SK-N-MC (cell line): ENCODE measurements at regions not wholly inside any gene's neighbourhood (a gene's known extent, or its start where the extent isn't known, plus 50 kb on each side); places are given as distances from the start of the nearest gene placed in this dataset.

Source experiments
- DNase-seq: peaks from one replicate; pipeline ENCODE4 v3.0.0-alpha.2; 2011; ENCODE audit warnings: low read depth, low spot score
- H3K27ac ChIP-seq: fragments of 200-600 bp; sonication (generic); 2 replicates; pipeline ENCODE4 v1.5.1; 2016; ENCODE audit warnings: mixed run types
- H3K36me3 ChIP-seq: fragments of 200-600 bp; sonication (generic); 2 replicates; pipeline ENCODE4 v1.6.1; 2017; ENCODE audit warnings: antibody characterized with exemption, low read length, mixed read lengths; ENCODE audit not compliant: insufficient read depth
- H3K4me3 ChIP-seq: fragments of 200-600 bp; sonication (generic); 2 replicates; pipeline ENCODE4 v1.5.1; 2016
- H3K9ac ChIP-seq: fragments of 200-600 bp; sonication (generic); 2 replicates; pipeline ENCODE4 v1.8.0; 2017; ENCODE audit warnings: mixed run types, mixed read lengths; ENCODE audit not compliant: insufficient read length
- H3K9me3 ChIP-seq: fragments of 200-600 bp; sonication (generic); 2 replicates; pipeline ENCODE4 v1.6.1; 2017; ENCODE audit warnings: low read depth, mild to moderate bottlenecking, antibody characterized with exemption, low read length, moderate library complexity, mixed read lengths
- EZH2 ChIP-seq: fragments of 200-600 bp; sonication (generic); IDR thresholded peaks from one replicate; pipeline ENCODE4 v1.6.1; 2017; ENCODE audit warnings: antibody characterized with exemption
- FOXP2 ChIP-seq: optimal IDR thresholded peaks from 2 replicates; pipeline ENCODE3; 2011; ENCODE audit warnings: mild to moderate bottlenecking, moderate library complexity; ENCODE audit not compliant: insufficient read depth; ENCODE audit errors: extremely low read length, control extremely low read depth
- POLR2AphosphoS5 ChIP-seq: IDR thresholded peaks from 2 replicates; pipeline ENCODE4 v1.6.1; 2012; ENCODE audit warnings: mild to moderate bottlenecking, low read depth, low read length, borderline replicate concordance

GRCh38 chr12:73383584-73384222 lies 1111.5 kb downstream of the TRHDE start:
- DNase-seq = no peak
- Histone ChIP-seq H3K9ac (no peak overlapping the region), H3K27ac (no peak overlapping the region), H3K9me3 (no peaks in the 10 kb centered on the region), H3K4me3 (no peak overlapping the region), H3K36me3 (no peaks in the 10 kb centered on the region)
- TF ChIP-seq FOXP2 (no peak), POLR2AphosphoS5 (no peak), EZH2 (no peak)

GRCh38 chr12:73384592-73384991 lies 1112.4 kb downstream of the TRHDE start:
- H3K36me3 ChIP-seq = no peaks in the 10 kb centered on the region
- H3K4me3 ChIP-seq = no peak overlapping the region
- no peaks in the 10 kb centered on the region for H3K9me3 ChIP-seq
- H3K9ac ChIP-seq = no peak overlapping the region
- no peak for DNase-seq
- TF ChIP-seq FOXP2 = no peak
- TF ChIP-seq EZH2 = no peak
- no peak for TF ChIP-seq POLR2AphosphoS5
- H3K27ac ChIP-seq = no peak overlapping the region

GRCh38 chr12:73390261-73390660 lies 1118.1 kb downstream of the TRHDE start:
- H3K27ac ChIP-seq = no peak overlapping the region
- no peak for TF ChIP-seq EZH2
- TF ChIP-seq FOXP2 = no peak
- TF ChIP-seq POLR2AphosphoS5 = no peak
- H3K9me3 ChIP-seq = no peaks in the 10 kb centered on the region
- no peak overlapping the region for H3K4me3 ChIP-seq
- no peak for DNase-seq
- H3K36me3 ChIP-seq = no peaks in the 10 kb centered on the region
- no peak overlapping the region for H3K9ac ChIP-seq

- no peaks in the 10 kb centered on the region for H3K36me3 ChIP-seq
- H3K27ac ChIP-seq = no peak overlapping the region
- H3K4me3 ChIP-seq = no peak overlapping the region
- H3K9me3 ChIP-seq = no peaks in the 10 kb centered on the region
- H3K9ac ChIP-seq = no peak overlapping the region
- TF ChIP-seq EZH2 (no peak), FOXP2 (no peak), POLR2AphosphoS5 (no peak)
- DNase-seq = no peak
Measured at GRCh38 chr12:73413051-73413450, 1124.6 kb upstream of the ATXN7L3B start.

GRCh38 chr12:73413974-73414373 lies 1123.7 kb upstream of the ATXN7L3B start:
- Histone ChIP-seq H3K9ac (no peak overlapping the region), H3K4me3 (no peak overlapping the region), H3K27ac (no peak overlapping the region), H3K9me3 (no peaks in the 10 kb centered on the region), H3K36me3 (no peaks in the 10 kb centered on the region)
- no peak for DNase-seq
- TF ChIP-seq POLR2AphosphoS5 (no peak), EZH2 (no peak), FOXP2 (no peak)

- Histone ChIP-seq H3K9ac (no peak overlapping the region), H3K27ac (no peak overlapping the region), H3K4me3 (no peak overlapping the region), H3K36me3 (no peaks in the 10 kb centered on the region), H3K9me3 (no peaks in the 10 kb centered on the region)
- no peak for TF ChIP-seq POLR2AphosphoS5
- TF ChIP-seq EZH2 = no peak
- TF ChIP-seq FOXP2 = no peak
- DNase-seq = no peak
Measured at GRCh38 chr12:73414926-73415325, 1122.7 kb upstream of the ATXN7L3B start.

- Histone ChIP-seq H3K27ac (no peak overlapping the region), H3K4me3 (no peak overlapping the region), H3K9me3 (no peaks in the 10 kb centered on the region), H3K36me3 (no peaks in the 10 kb centered on the region), H3K9ac (no peak overlapping the region)
- no peak for TF ChIP-seq FOXP2
- TF ChIP-seq POLR2AphosphoS5 = no peak
- no peak for TF ChIP-seq EZH2
- no peak for DNase-seq
Measured at GRCh38 chr12:73418541-73418940, 1119.1 kb upstream of the ATXN7L3B start.

GRCh38 chr12:73421832-73422231 lies 1115.8 kb upstream of the ATXN7L3B start:
- Histone ChIP-seq H3K9ac (no peak overlapping the region), H3K4me3 (no peak overlapping the region), H3K27ac (no peak overlapping the region), H3K9me3 (no peaks in the 10 kb centered on the region), H3K36me3 (no peaks in the 10 kb centered on the region)
- no peak for DNase-seq
- TF ChIP-seq EZH2 (no peak), POLR2AphosphoS5 (no peak), FOXP2 (no peak)

GRCh38 chr12:73424484-73424883 lies 1113.2 kb upstream of the ATXN7L3B start:
- no peak for DNase-seq
- no peak overlapping the region for H3K27ac ChIP-seq
- no peak for TF ChIP-seq POLR2AphosphoS5
- H3K36me3 ChIP-seq = no peaks in the 10 kb centered on the region
- no peak overlapping the region for H3K9ac ChIP-seq
- no peak overlapping the region for H3K4me3 ChIP-seq
- no peaks in the 10 kb centered on the region for H3K9me3 ChIP-seq
